ENCODE measurements at regions not wholly inside any gene's neighbourhood (a gene's known extent, or its start where the extent isn't known, plus 50 kb on each side); places are given as distances from the start of the nearest gene placed in this dataset.

GRCh38 chr11:116164843-116165242 is 607.9 kb downstream of the BUD13 start:
- Histone ChIP-seq H3K36me3 (ENCODE audit: control insufficient read depth in 2 of 2, insufficient read depth in 2 of 2, low read length in 1 of 2) (no peaks in the 10 kb centered on the region), H3K9me3 (ENCODE audit: control insufficient read depth in 2 of 2, insufficient read depth in 1 of 2, low read depth in 1 of 2, low read length in 1 of 2) (no peaks in the 10 kb centered on the region)
- 70 to 86% methylated on average over 5 of the region's 5 CpGs for WGBS, 2 donors

GRCh38 chr11:116162886-116163230 is 609.9 kb downstream of the BUD13 start:
- WGBS, 2 donors, result 21 to 25% methylated on average over 11 of the region's 11 CpGs
- no peak overlapping the region for H3K27ac ChIP-seq (ENCODE audit: low read depth in 2 of 2, low read length in 1 of 2)
- no peak overlapping the region for H3K4me3 ChIP-seq (ENCODE audit: low read depth in 1 of 2, low read length in 2 of 2)
- H3K36me3 ChIP-seq (ENCODE audit: control insufficient read depth in 2 of 2, insufficient read depth in 2 of 2, low read length in 1 of 2), result no peaks in the 10 kb centered on the region
- no peaks in the 10 kb centered on the region for H3K9me3 ChIP-seq (ENCODE audit: control insufficient read depth in 2 of 2, insufficient read depth in 1 of 2, low read depth in 1 of 2, low read length in 1 of 2)
- H3K27me3 ChIP-seq (ENCODE audit: control insufficient read depth in 1 of 2, insufficient read depth in 2 of 2, low read length in 2 of 2), result peaks cover 0 to 4% of the 10 kb centered on the region in 2 donors
- H3K4me1 ChIP-seq (ENCODE audit: control insufficient read depth in 2 of 2, insufficient read depth in 2 of 2, low read length in 1 of 2), result no peaks in the 10 kb centered on the region

More at GRCh38 chr11:116164843-116165242, 607.9 kb downstream of the BUD13 start:
- Histone ChIP-seq H3K27ac (ENCODE audit: low read depth in 2 of 2, low read length in 1 of 2) (no peak overlapping the region), H3K4me3 (ENCODE audit: low read depth in 1 of 2, low read length in 2 of 2) (no peak overlapping the region), H3K4me1 (ENCODE audit: control insufficient read depth in 2 of 2, insufficient read depth in 2 of 2, low read length in 1 of 2) (no peaks in the 10 kb centered on the region), H3K27me3 (ENCODE audit: control insufficient read depth in 1 of 2, insufficient read depth in 2 of 2, low read length in 2 of 2) (peaks cover 0 to 4% of the 10 kb centered on the region in 2 donors)

- Histone ChIP-seq H3K4me1 (ENCODE audit: control insufficient read depth in 2 of 2, insufficient read depth in 2 of 2, low read length in 1 of 2) (no peaks in the 10 kb centered on the region), H3K9me3 (ENCODE audit: control insufficient read depth in 2 of 2, insufficient read depth in 1 of 2, low read depth in 1 of 2, low read length in 1 of 2) (no peaks in the 10 kb centered on the region), H3K27me3 (ENCODE audit: control insufficient read depth in 1 of 2, insufficient read depth in 2 of 2, low read length in 2 of 2) (peaks cover 0 to 4% of the 10 kb centered on the region in 2 donors), H3K27ac (ENCODE audit: low read depth in 2 of 2, low read length in 1 of 2) (no peak overlapping the region), H3K36me3 (ENCODE audit: control insufficient read depth in 2 of 2, insufficient read depth in 2 of 2, low read length in 1 of 2) (no peaks in the 10 kb centered on the region), H3K4me3 (ENCODE audit: low read depth in 1 of 2, low read length in 2 of 2) (no peak overlapping the region)
- 60 to 63% methylated on average over 20 of the region's 20 CpGs for WGBS, 2 donors
Observed at GRCh38 chr11:116162086-116162885, 610.5 kb downstream of the BUD13 start.

GRCh38 chr11:116148645-116149044 is 624.1 kb downstream of the BUD13 start:
- Histone ChIP-seq H3K4me3 (ENCODE audit: low read depth in 1 of 2, low read length in 2 of 2) (no peak overlapping the region), H3K9me3 (ENCODE audit: control insufficient read depth in 2 of 2, insufficient read depth in 1 of 2, low read depth in 1 of 2, low read length in 1 of 2) (no peaks in the 10 kb centered on the region), H3K27ac (ENCODE audit: low read depth in 2 of 2, low read length in 1 of 2) (no peak overlapping the region), H3K36me3 (ENCODE audit: control insufficient read depth in 2 of 2, insufficient read depth in 2 of 2, low read length in 1 of 2) (no peaks in the 10 kb centered on the region), H3K4me1 (ENCODE audit: control insufficient read depth in 2 of 2, insufficient read depth in 2 of 2, low read length in 1 of 2) (no peaks in the 10 kb centered on the region), H3K27me3 (ENCODE audit: control insufficient read depth in 1 of 2, insufficient read depth in 2 of 2, low read length in 2 of 2) (no peaks in the 10 kb centered on the region)
- 81% methylated on average over 2 of the region's 2 CpGs for WGBS, 2 donors

GRCh38 chr11:116148056-116148455 is 624.7 kb downstream of the BUD13 start:
- Histone ChIP-seq H3K4me3 (ENCODE audit: low read depth in 1 of 2, low read length in 2 of 2) (no peak overlapping the region), H3K36me3 (ENCODE audit: control insufficient read depth in 2 of 2, insufficient read depth in 2 of 2, low read length in 1 of 2) (no peaks in the 10 kb centered on the region), H3K9me3 (ENCODE audit: control insufficient read depth in 2 of 2, insufficient read depth in 1 of 2, low read depth in 1 of 2, low read length in 1 of 2) (no peaks in the 10 kb centered on the region), H3K27me3 (ENCODE audit: control insufficient read depth in 1 of 2, insufficient read depth in 2 of 2, low read length in 2 of 2) (no peaks in the 10 kb centered on the region), H3K4me1 (ENCODE audit: control insufficient read depth in 2 of 2, insufficient read depth in 2 of 2, low read length in 1 of 2) (no peaks in the 10 kb centered on the region), H3K27ac (ENCODE audit: low read depth in 2 of 2, low read length in 1 of 2) (no peak overlapping the region)
- 45 to 59% methylated on average over 10 of the region's 10 CpGs for WGBS, 2 donors

GRCh38 chr11:116145187-116145865 is 627.5 kb downstream of the BUD13 start:
- H3K36me3 ChIP-seq (ENCODE audit: control insufficient read depth in 2 of 2, insufficient read depth in 2 of 2, low read length in 1 of 2), result no peaks in the 10 kb centered on the region
- no peak overlapping the region for H3K27ac ChIP-seq (ENCODE audit: low read depth in 2 of 2, low read length in 1 of 2)
- 83 to 84% methylated on average over 14 of the region's 14 CpGs for WGBS, 2 donors
- H3K4me1 ChIP-seq (ENCODE audit: control insufficient read depth in 2 of 2, insufficient read depth in 2 of 2, low read length in 1 of 2), result no peaks in the 10 kb centered on the region
- H3K4me3 ChIP-seq (ENCODE audit: low read depth in 1 of 2, low read length in 2 of 2), result no peak overlapping the region
- no peaks in the 10 kb centered on the region for H3K9me3 ChIP-seq (ENCODE audit: control insufficient read depth in 2 of 2, insufficient read depth in 1 of 2, low read depth in 1 of 2, low read length in 1 of 2)
- no peaks in the 10 kb centered on the region for H3K27me3 ChIP-seq (ENCODE audit: control insufficient read depth in 1 of 2, insufficient read depth in 2 of 2, low read length in 2 of 2)

GRCh38 chr11:116144387-116144958 is 628.3 kb downstream of the BUD13 start:
- no peaks in the 10 kb centered on the region for H3K9me3 ChIP-seq (ENCODE audit: control insufficient read depth in 2 of 2, insufficient read depth in 1 of 2, low read depth in 1 of 2, low read length in 1 of 2)
- H3K27ac ChIP-seq (ENCODE audit: low read depth in 2 of 2, low read length in 1 of 2), result no peak overlapping the region
- no peaks in the 10 kb centered on the region for H3K27me3 ChIP-seq (ENCODE audit: control insufficient read depth in 1 of 2, insufficient read depth in 2 of 2, low read length in 2 of 2)
- H3K4me1 ChIP-seq (ENCODE audit: control insufficient read depth in 2 of 2, insufficient read depth in 2 of 2, low read length in 1 of 2), result no peaks in the 10 kb centered on the region
- H3K4me3 ChIP-seq (ENCODE audit: low read depth in 1 of 2, low read length in 2 of 2), result no peak overlapping the region
- H3K36me3 ChIP-seq (ENCODE audit: control insufficient read depth in 2 of 2, insufficient read depth in 2 of 2, low read length in 1 of 2), result no peaks in the 10 kb centered on the region
- WGBS, 2 donors, result 84 to 86% methylated on average over 17 of the region's 17 CpGs

- H3K36me3 ChIP-seq (ENCODE audit: control insufficient read depth in 2 of 2, insufficient read depth in 2 of 2, low read length in 1 of 2), result no peaks in the 10 kb centered on the region
- no peaks in the 10 kb centered on the region for H3K4me1 ChIP-seq (ENCODE audit: control insufficient read depth in 2 of 2, insufficient read depth in 2 of 2, low read length in 1 of 2)
- no peaks in the 10 kb centered on the region for H3K9me3 ChIP-seq (ENCODE audit: control insufficient read depth in 2 of 2, insufficient read depth in 1 of 2, low read depth in 1 of 2, low read length in 1 of 2)
- no peak overlapping the region for H3K27ac ChIP-seq (ENCODE audit: low read depth in 2 of 2, low read length in 1 of 2)
- WGBS, 2 donors, result 89 to 90% methylated on average over 6 of the region's 6 CpGs
- no peak overlapping the region for H3K4me3 ChIP-seq (ENCODE audit: low read depth in 1 of 2, low read length in 2 of 2)
- H3K27me3 ChIP-seq (ENCODE audit: control insufficient read depth in 1 of 2, insufficient read depth in 2 of 2, low read length in 2 of 2), result no peaks in the 10 kb centered on the region
Observed at GRCh38 chr11:116138280-116138679, 634.1 kb upstream of the CADM1 start.

- no peak overlapping the region for H3K27ac ChIP-seq (ENCODE audit: low read depth in 2 of 2, low read length in 1 of 2)
- H3K36me3 ChIP-seq (ENCODE audit: control insufficient read depth in 2 of 2, insufficient read depth in 2 of 2, low read length in 1 of 2), result no peaks in the 10 kb centered on the region
- no peaks in the 10 kb centered on the region for H3K27me3 ChIP-seq (ENCODE audit: control insufficient read depth in 1 of 2, insufficient read depth in 2 of 2, low read length in 2 of 2)
- WGBS, 2 donors, result 49 to 58% methylated on average over 2 of the region's 2 CpGs
- H3K4me3 ChIP-seq (ENCODE audit: low read depth in 1 of 2, low read length in 2 of 2), result no peak overlapping the region
- H3K9me3 ChIP-seq (ENCODE audit: control insufficient read depth in 2 of 2, insufficient read depth in 1 of 2, low read depth in 1 of 2, low read length in 1 of 2), result no peaks in the 10 kb centered on the region
- H3K4me1 ChIP-seq (ENCODE audit: control insufficient read depth in 2 of 2, insufficient read depth in 2 of 2, low read length in 1 of 2), result no peaks in the 10 kb centered on the region
Observed at GRCh38 chr11:116137753-116138152, 633.5 kb upstream of the CADM1 start.
